ENCODE measurements at regions not wholly inside any gene's neighbourhood (a gene's known extent, or its start where the extent isn't known, plus 50 kb on each side); places are given as distances from the start of the nearest gene placed in this dataset.

DNA sequence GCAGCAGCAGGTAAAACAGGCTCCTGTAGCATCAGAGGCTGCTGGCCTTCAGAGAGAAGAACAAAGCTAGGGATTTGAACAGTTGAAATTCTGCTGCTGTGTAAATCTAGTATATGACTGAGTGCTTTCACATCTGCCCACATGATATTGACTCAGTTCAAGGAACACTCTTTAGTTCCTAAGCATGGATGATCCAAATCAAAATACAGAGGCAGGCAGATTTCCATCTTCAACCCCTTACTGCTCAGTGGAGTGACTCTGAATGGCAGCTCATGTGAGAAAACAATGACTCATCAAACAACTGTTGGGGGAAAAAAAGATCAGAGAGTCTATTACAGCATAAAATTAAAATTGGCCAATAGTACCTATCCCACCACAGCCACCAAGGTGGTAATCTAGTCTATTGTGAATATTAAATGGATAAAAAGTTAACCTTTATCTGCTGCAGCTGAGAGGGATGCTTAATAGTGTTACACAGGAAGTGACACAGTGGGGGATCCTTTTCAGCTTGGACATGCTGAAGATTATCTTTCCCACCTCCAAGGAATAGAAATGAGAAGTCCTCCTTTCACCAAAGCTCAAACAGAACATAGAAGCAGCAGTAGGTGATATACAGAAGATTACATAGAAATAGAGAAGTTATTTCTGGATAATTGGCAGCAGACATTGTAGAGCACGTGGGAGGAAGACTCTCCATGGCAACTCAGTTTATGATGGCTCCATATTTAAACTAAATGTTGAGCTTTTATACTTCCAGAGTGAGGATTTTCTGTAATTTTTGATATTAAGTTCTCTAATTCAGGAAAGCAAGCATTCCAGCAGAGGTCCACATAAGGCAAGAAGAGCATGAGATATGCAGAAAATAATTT, 239.7 kb upstream of the ERCC4 start:
- no peak overlapping the region for H3K9ac ChIP-seq (ENCODE audit: low read length)
- TF ChIP-seq, protein P1, sequence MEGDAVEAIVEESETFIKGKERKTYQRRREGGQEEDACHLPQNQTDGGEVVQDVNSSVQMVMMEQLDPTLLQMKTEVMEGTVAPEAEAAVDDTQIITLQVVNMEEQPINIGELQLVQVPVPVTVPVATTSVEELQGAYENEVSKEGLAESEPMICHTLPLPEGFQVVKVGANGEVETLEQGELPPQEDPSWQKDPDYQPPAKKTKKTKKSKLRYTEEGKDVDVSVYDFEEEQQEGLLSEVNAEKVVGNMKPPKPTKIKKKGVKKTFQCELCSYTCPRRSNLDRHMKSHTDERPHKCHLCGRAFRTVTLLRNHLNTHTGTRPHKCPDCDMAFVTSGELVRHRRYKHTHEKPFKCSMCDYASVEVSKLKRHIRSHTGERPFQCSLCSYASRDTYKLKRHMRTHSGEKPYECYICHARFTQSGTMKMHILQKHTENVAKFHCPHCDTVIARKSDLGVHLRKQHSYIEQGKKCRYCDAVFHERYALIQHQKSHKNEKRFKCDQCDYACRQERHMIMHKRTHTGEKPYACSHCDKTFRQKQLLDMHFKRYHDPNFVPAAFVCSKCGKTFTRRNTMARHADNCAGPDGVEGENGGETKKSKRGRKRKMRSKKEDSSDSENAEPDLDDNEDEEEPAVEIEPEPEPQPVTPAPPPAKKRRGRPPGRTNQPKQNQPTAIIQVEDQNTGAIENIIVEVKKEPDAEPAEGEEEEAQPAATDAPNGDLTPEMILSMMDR (IDR thresholded peaks at IDR 0.05 in 2 of 3, conservative IDR thresholded peaks at IDR 0.05 in 1 of 3; ENCODE audit: borderline replicate concordance in 1 of 3, insufficient read depth in 1 of 3, low read depth in 2 of 3, low read length in 2 of 3): no peak
- no peak for TF ChIP-seq FOSL1 (IDR thresholded peaks at IDR 0.05; ENCODE audit: low read depth)
- no peak for TF ChIP-seq JUND (IDR thresholded peaks at IDR 0.05)
- TF ChIP-seq, protein P2, sequence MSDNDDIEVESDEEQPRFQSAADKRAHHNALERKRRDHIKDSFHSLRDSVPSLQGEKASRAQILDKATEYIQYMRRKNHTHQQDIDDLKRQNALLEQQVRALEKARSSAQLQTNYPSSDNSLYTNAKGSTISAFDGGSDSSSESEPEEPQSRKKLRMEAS (IDR thresholded peaks at IDR 0.05): no peak
- TF ChIP-seq CBX3 (IDR thresholded peaks at IDR 0.05; ENCODE audit: low read depth): no peak
- no peak for TF ChIP-seq SP1 (IDR thresholded peaks at IDR 0.05; ENCODE audit: low read depth)
- no peak for TF ChIP-seq POLR2AphosphoS5 (IDR thresholded peaks at IDR 0.05; ENCODE audit: low read depth, low read length)
- no peak for TF ChIP-seq EGR1 (IDR thresholded peaks at IDR 0.05; ENCODE audit: low read depth)
- no peak for TF ChIP-seq ELF1 (IDR thresholded peaks at IDR 0.05; ENCODE audit: borderline replicate concordance, low read depth)
- TF ChIP-seq EZH2 (IDR thresholded peaks at IDR 0.05): no peak
- TF ChIP-seq, protein P3, sequence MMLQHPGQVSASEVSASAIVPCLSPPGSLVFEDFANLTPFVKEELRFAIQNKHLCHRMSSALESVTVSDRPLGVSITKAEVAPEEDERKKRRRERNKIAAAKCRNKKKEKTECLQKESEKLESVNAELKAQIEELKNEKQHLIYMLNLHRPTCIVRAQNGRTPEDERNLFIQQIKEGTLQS (IDR thresholded peaks at IDR 0.05): no peak
- TF ChIP-seq EZH2phosphoT487 (IDR thresholded peaks at IDR 0.05; ENCODE audit: borderline replicate concordance): no peak
- TF ChIP-seq CEBPB (IDR thresholded peaks at IDR 0.05; ENCODE audit: low read depth): no peak
- TF ChIP-seq POLR2A (IDR thresholded peaks at IDR 0.05; ENCODE audit: borderline replicate concordance, extremely low read depth, insufficient read depth, insufficient read length): no peak
- no peak for TF ChIP-seq ZFX (IDR thresholded peaks at IDR 0.05)
- TF ChIP-seq SIN3A (IDR thresholded peaks at IDR 0.05; ENCODE audit: low read depth): no peak
- H3K27ac ChIP-seq (ENCODE audit: low read depth, low read length): no peak overlapping the region
- ATAC-seq (no peak), DNase-seq (ENCODE audit: low read depth, low spot score) (no peak)
- POLR2A ChIA-PET: no interaction called here
- no peak overlapping the region for H2AFZ ChIP-seq (ENCODE audit: low read depth, low read length, poor library complexity, severe bottlenecking)
- CTCF ChIA-PET: no interaction called here
- no peak overlapping the region for H3K4me3 ChIP-seq (replicated peaks in 1 of 2; ENCODE audit: low read depth in 1 of 2, low read length in 2 of 2)
- RAD21 ChIA-PET (ENCODE audit: low non-redundant PET in 1 of 2, low total read pairs in 2 of 2, uncharacterized antibody in 2 of 2, unreplicated experiment in 2 of 2): no interaction called here
- no peaks in the 10 kb centered on the region for H3K9me3 ChIP-seq (ENCODE audit: control insufficient read depth in 1 of 2, insufficient read depth in 1 of 2, low read depth in 1 of 2, low read length in 2 of 2)
- H3K4me2 ChIP-seq (ENCODE audit: low read length): no peak overlapping the region
- no peaks in the 10 kb centered on the region for H4K20me1 ChIP-seq (ENCODE audit: insufficient read depth)
- H3K27me3 ChIP-seq (ENCODE audit: insufficient read depth, low read length): no peaks in the 10 kb centered on the region
- intact Hi-C loops (cut with micrococcal nuclease): no loop called here
- H3K9me2 ChIP-seq (ENCODE audit: insufficient read depth): no peaks in the 10 kb centered on the region
- BruUV-seq (replicated peaks): no TSS peak
- no peaks in the 10 kb centered on the region for H3K36me3 ChIP-seq (ENCODE audit: control insufficient read depth in 1 of 2, insufficient read depth in 2 of 2, low read length in 2 of 2)
- H3K4me1 ChIP-seq (ENCODE audit: control insufficient read depth in 1 of 2, insufficient read depth in 2 of 2, low read length in 2 of 2): no peaks in the 10 kb centered on the region
- H3K79me2 ChIP-seq (ENCODE audit: insufficient read depth, low read length): no peaks in the 10 kb centered on the region
